BE2C (cell line): ENCODE measurements at regions not wholly inside any gene's neighbourhood (a gene's known extent, or its start where the extent isn't known, plus 50 kb on each side); places are given as distances from the start of the nearest gene placed in this dataset.

ENCODE experiments used
- DNase-seq: peaks from one replicate; pipeline ENCODE4 v3.0.0-alpha.2; 2020
- H3K27me3 ChIP-seq: fragments of 250-450 bp; sonication (Bioruptor Pico); 2 replicates; pipeline ENCODE4 v1.5.1; 2020; ENCODE audit warnings: mild to moderate bottlenecking
- H3K36me3 ChIP-seq: fragments of 250-450 bp; sonication (Bioruptor Pico); 2 replicates; pipeline ENCODE4 v1.5.1; 2020; ENCODE audit warnings: mild to moderate bottlenecking
- H3K4me1 ChIP-seq: fragments of 250-450 bp; sonication (Bioruptor Pico); 2 replicates; pipeline ENCODE4 v1.5.1; 2020
- H3K4me3 ChIP-seq: 2 replicates; pipeline ENCODE4 v1.5.1; 2011; ENCODE audit warnings: low read depth, low read length
- H3K9me3 ChIP-seq: fragments of 250-450 bp; sonication (Bioruptor Pico); 2 replicates; pipeline ENCODE4 v1.5.1; 2020
- CTCF ChIP-seq: IDR thresholded peaks from 2 replicates; pipeline ENCODE4 v1.5.1; 2012; ENCODE audit warnings: mild to moderate bottlenecking, low read depth, low read length

DNA sequence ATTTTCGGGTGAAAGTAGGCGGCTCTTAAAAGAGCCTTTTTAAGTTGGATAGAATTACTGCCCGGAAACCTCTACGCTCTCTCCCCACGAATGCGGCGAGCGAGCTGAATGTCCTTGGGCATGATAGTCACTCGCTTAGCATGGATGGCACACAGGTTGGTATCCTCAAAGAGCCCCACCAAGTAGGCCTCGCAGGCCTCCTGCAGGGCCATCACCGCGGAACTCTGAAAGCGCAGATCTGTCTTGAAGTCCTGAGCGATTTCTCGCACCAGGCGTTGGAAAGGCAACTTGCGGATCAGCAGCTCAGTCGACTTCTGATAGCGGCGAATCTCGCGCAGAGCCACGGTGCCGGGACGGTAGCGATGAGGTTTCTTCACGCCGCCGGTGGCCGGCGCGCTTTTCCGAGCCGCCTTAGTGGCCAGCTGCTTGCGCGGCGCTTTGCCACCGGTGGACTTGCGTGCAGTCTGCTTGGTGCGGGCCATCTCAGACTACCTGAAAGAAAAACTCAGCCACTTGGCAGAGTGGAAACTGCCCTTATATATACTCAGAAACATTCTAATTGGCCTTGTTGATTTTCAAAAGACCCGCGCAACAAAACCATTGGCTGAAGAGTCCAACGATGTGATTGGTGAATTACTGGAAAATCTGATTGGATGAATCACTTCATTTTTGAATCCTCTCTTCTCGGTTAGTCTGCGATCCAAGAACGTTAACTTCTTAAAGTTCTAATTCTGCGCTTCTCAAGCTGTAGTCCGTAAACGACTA, 93.9 kb upstream of the BTN3A2 start:
- Histone ChIP-seq H3K4me3 (peak overlapping the region; percentile 82), H3K36me3 (no peaks in the 10 kb centered on the region), H3K9me3 (no peaks in the 10 kb centered on the region), H3K27me3 (no peaks in the 10 kb centered on the region), H3K4me1 (no peaks in the 10 kb centered on the region)
- TF ChIP-seq CTCF: no peak
- peak; percentile 78 for DNase-seq

GRCh38 chr6:26271668-26272024, 93.4 kb upstream of the BTN3A2 start:
- no peaks in the 10 kb centered on the region for H3K27me3 ChIP-seq
- peak overlapping the region; percentile 82 for H3K4me3 ChIP-seq
- no peaks in the 10 kb centered on the region for H3K9me3 ChIP-seq
- no peak for TF ChIP-seq CTCF
- DNase-seq: no peak
- H3K36me3 ChIP-seq: no peaks in the 10 kb centered on the region
- H3K4me1 ChIP-seq: no peaks in the 10 kb centered on the region

DNA sequence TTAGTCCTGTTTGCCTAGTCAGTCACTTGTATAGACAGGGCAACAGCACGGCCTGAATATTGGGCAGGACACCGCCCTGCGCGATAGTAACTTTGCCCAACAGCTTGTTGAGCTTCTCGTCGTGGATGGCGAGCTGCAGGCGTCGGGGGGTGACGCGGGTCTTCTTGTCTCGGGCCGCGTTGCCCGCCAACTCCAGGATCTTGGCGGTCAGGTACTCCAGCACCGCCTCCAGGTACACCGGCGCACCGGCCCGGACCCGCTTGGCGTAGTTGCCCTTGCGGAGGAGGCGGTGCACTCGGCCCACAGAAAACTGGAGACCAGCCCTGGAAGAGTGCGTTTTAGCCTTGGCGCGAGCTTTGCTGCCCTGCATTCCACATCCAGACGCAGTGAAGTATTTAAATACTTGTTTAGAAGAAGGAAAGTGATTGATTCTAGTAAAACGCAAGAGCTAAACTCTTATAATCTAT, 92.8 kb upstream of the BTN3A2 start:
- Histone ChIP-seq H3K9me3 (no peaks in the 10 kb centered on the region), H3K36me3 (no peaks in the 10 kb centered on the region), H3K4me1 (no peaks in the 10 kb centered on the region), H3K4me3 (peak overlapping the region; percentile 82), H3K27me3 (no peaks in the 10 kb centered on the region)
- TF ChIP-seq CTCF: no peak
- DNase-seq: peak; percentile 48

DNA sequence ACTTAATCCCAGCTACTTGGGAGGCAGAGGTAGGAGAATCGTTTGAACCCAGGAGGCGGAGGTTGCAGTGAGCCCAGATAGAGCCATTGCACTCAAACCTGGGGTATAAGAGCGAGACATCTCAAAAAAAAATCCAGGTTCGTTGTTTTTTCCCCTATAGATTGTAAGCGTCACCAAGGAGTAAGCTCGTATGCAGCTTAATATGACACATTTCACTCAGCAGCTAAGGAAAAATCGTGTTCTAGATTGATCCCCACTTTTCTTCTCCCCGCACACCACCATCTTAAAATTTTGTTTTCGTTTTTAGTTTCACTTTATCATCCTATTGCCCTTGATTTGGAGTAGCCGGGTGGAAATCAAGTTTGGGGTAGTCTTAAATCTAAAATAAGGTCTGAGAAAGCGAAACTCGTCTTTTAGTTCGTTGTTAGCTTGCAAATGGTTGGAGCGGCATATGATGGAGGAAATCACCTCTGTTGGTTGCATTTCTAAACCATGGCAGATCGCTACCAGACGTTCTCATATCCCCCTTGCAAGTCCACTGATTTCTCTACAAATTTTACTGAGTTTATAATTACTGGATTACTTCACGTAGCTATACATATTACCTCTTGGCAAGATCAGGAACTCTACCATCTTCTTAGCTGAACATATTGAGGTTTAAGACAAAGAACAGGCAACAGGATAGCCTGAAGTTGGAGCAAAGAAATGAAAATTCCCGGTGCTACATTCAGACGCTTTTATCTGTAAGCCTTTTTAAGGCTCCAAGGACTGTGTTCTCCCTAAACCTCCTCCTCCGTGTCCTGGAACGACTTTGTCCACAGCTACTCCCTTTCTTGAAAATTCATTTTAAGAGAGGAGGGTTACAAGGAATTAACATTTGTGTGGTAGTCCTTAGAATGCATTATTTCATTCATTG, 91.1 kb upstream of the BTN3A2 start:
- DNase-seq: no peak
- H3K9me3 ChIP-seq: no peaks in the 10 kb centered on the region

DNA sequence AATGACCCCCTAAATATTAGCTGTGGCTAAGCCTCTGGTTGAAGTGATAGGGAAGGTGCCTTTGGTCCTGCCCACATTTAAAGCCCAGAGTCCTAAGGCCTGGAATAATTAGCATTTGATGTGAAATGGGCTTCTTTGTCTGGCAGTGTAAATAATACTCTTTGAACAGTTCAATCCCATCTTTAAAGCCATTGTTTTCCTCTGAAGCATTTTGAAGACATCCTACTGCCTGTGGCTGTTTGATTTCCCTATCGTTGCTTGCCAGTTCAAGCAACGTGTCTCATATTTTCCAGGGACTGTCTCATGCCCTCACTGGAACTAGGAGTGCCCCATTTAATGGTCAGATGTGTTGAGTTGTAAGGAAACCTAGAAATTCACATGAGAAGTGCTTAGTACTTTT, 89.3 kb upstream of the BTN3A2 start:
- no peaks in the 10 kb centered on the region for H3K27me3 ChIP-seq
- TF ChIP-seq CTCF: no peak
- no peaks in the 10 kb centered on the region for H3K9me3 ChIP-seq
- 0 out of 2 replicates have a peak, but pooled peaks cover 3% of the 10 kb centered on the region for H3K4me1 ChIP-seq
- no peaks in the 10 kb centered on the region for H3K36me3 ChIP-seq
- no peak for DNase-seq
- H3K4me3 ChIP-seq: no peak overlapping the region

More for the DNA sequence above, 91.1 kb upstream of the BTN3A2 start:
- H3K36me3 ChIP-seq: no peaks in the 10 kb centered on the region
- no peaks in the 10 kb centered on the region for H3K27me3 ChIP-seq
- TF ChIP-seq CTCF: no peak
- H3K4me1 ChIP-seq: no peaks in the 10 kb centered on the region
- H3K4me3 ChIP-seq: peak overlapping the region; percentile 82
